Astrocyte (in vitro differentiated cells and primary cell): ENCODE measurements at regions not wholly inside any gene's neighbourhood (a gene's known extent, or its start where the extent isn't known, plus 50 kb on each side); places are given as distances from the start of the nearest gene placed in this dataset.
A peak's percentile ranks its signal among the peaks of the same experiment; 100 is the strongest.
"Not testable (repeated sequence)": the region's sequence is repeated elsewhere in the genome, so short reads cannot be mapped to it uniquely, and the experiment has no call there.

Experiments
- DNase-seq: peaks from one replicate; pipeline ENCODE4 v3.0.0-alpha.2; 2010; ENCODE audit warnings: low read depth
- FAIRE-seq: peaks from 2 replicates; lab custom pipeline; 2011; peaks lifted over from hg19 to GRCh38; lab: Jason Lieb, UNC
- H2AFZ ChIP-seq: 2 replicates; pipeline ENCODE4 v1.6.0; 2012; ENCODE audit warnings: low read depth, low read length, inconsistent platforms
- H3K27ac ChIP-seq: 2 replicates; pipeline ENCODE4 v1.5.1; 2011; ENCODE audit warnings: low read depth, low read length, inconsistent platforms
- H3K27me3 ChIP-seq: 2 replicates; pipeline ENCODE4 v1.6.0; 2011; ENCODE audit warnings: low read length, inconsistent platforms; ENCODE audit not compliant: insufficient read depth
- H3K36me3 ChIP-seq: 2 replicates; pipeline ENCODE4 v1.5.1; 2011; ENCODE audit warnings: low read length, inconsistent platforms; ENCODE audit not compliant: insufficient read depth
- H3K4me1 ChIP-seq: 2 replicates; pipeline ENCODE4 v1.5.1; 2011; ENCODE audit warnings: low read length, inconsistent platforms; ENCODE audit not compliant: insufficient read depth
- H3K4me2 ChIP-seq: 2 replicates; pipeline ENCODE4 v1.6.0; 2012; ENCODE audit warnings: low read length, inconsistent platforms
- H3K4me3 ChIP-seq: 2 replicates; pipeline ENCODE4 v1.5.1; 2011; ENCODE audit warnings: low read depth, mild to moderate bottlenecking, low read length, inconsistent platforms; ENCODE audit not compliant: insufficient read depth
- H3K79me2 ChIP-seq: 2 replicates; pipeline ENCODE4 v1.6.0; 2012; ENCODE audit warnings: mild to moderate bottlenecking, low read length, inconsistent platforms; ENCODE audit not compliant: insufficient read depth
- H3K9ac ChIP-seq: 2 replicates; pipeline ENCODE4 v1.6.0; 2012; ENCODE audit warnings: mild to moderate bottlenecking, low read length, inconsistent platforms
- H3K9me3 ChIP-seq: 2 replicates; pipeline ENCODE4 v1.5.1; 2012; ENCODE audit warnings: low read depth, mild to moderate bottlenecking, low read length, inconsistent platforms; ENCODE audit not compliant: insufficient read depth
- H4K20me1 ChIP-seq: 2 replicates; pipeline ENCODE4 v1.6.0; 2012; ENCODE audit warnings: low read length, inconsistent platforms; ENCODE audit not compliant: insufficient read depth
- H3K27ac Mint-ChIP-seq: one replicate; pipeline ENCODE4 v1.8.0; 2021; ENCODE audit warnings: mild to moderate bottlenecking, mixed read lengths; ENCODE audit not compliant: unreplicated experiment
- H3K27me3 Mint-ChIP-seq: one replicate; pipeline ENCODE4 v1.8.0; 2021; ENCODE audit warnings: low read depth, mixed read lengths; ENCODE audit not compliant: unreplicated experiment
- H3K36me3 Mint-ChIP-seq: one replicate; pipeline ENCODE4 v1.8.0; 2021; ENCODE audit warnings: low read depth, mixed read lengths; ENCODE audit not compliant: unreplicated experiment
- H3K4me1 Mint-ChIP-seq: one replicate; pipeline ENCODE4 v1.8.0; 2021; ENCODE audit warnings: low read depth, mixed read lengths; ENCODE audit not compliant: unreplicated experiment
- H3K4me3 Mint-ChIP-seq: one replicate; pipeline ENCODE4 v1.8.0; 2021; ENCODE audit warnings: mild to moderate bottlenecking, moderate library complexity, mixed read lengths; ENCODE audit not compliant: unreplicated experiment
- H3K9me3 Mint-ChIP-seq: one replicate; pipeline ENCODE4 v1.8.0; 2021; ENCODE audit warnings: mild to moderate bottlenecking, mixed read lengths; ENCODE audit not compliant: unreplicated experiment
- CTCF ChIP-seq: IDR thresholded peaks from 2 replicates; pipeline ENCODE4 v1.5.1; 2011; ENCODE audit warnings: low read depth, mild to moderate bottlenecking, inconsistent platforms, low read length, moderate library complexity; ENCODE audit not compliant: insufficient read depth
- EZH2 ChIP-seq: IDR thresholded peaks from 2 replicates; pipeline ENCODE4 v1.6.1; 2012; ENCODE audit warnings: mild to moderate bottlenecking, low read length, inconsistent platforms; ENCODE audit not compliant: insufficient read depth

- H2AFZ ChIP-seq, H3K36me3 Mint-ChIP-seq, DNase-seq, H3K4me2 ChIP-seq, H3K9ac ChIP-seq, H3K27ac ChIP-seq, H3K4me1 Mint-ChIP-seq, H3K36me3 ChIP-seq, H3K27ac Mint-ChIP-seq, H3K9me3 ChIP-seq, H3K27me3 ChIP-seq, H4K20me1 ChIP-seq, H3K4me1 ChIP-seq, H3K79me2 ChIP-seq, H3K4me3 Mint-ChIP-seq, FAIRE-seq, H3K4me3 ChIP-seq, H3K9me3 Mint-ChIP-seq: not testable (repeated sequence)
- peaks cover 11% of the 10 kb centered on the region for H3K27me3 Mint-ChIP-seq
Observed at GRCh38 chr1:112825075-112825474, 109.9 kb upstream of the PPM1J start.

- not testable (repeated sequence) for H3K4me2 ChIP-seq, H3K27ac ChIP-seq, H3K79me2 ChIP-seq, H3K9me3 Mint-ChIP-seq, H3K4me1 ChIP-seq, H3K36me3 Mint-ChIP-seq, H3K9ac ChIP-seq, H3K27ac Mint-ChIP-seq, H3K9me3 ChIP-seq, FAIRE-seq, H3K4me3 ChIP-seq, H2AFZ ChIP-seq, H4K20me1 ChIP-seq, H3K27me3 Mint-ChIP-seq, H3K27me3 ChIP-seq, H3K36me3 ChIP-seq, H3K4me3 Mint-ChIP-seq, DNase-seq
- peaks cover 12% of the 10 kb centered on the region for H3K4me1 Mint-ChIP-seq
Observed at GRCh38 chr1:112821307-112822063, 106.4 kb upstream of the PPM1J start.

- no peak for FAIRE-seq
- Histone ChIP-seq H3K27me3 (no peaks in the 10 kb centered on the region), H2AFZ (no peak overlapping the region), H3K36me3 (no peaks in the 10 kb centered on the region), H3K4me1 (peaks cover 8% of the 10 kb centered on the region), H3K4me2 (peak overlapping the region; percentile 52), H3K79me2 (no peaks in the 10 kb centered on the region), H3K9ac (peak overlapping the region; percentile 3), H3K27ac (peak overlapping the region; percentile 2), H4K20me1 (no peaks in the 10 kb centered on the region), H3K4me3 (no peak overlapping the region), H3K9me3 (no peaks in the 10 kb centered on the region)
- Mint-ChIP-seq H3K9me3 (no peaks in the 10 kb centered on the region), H3K4me3 (no peak overlapping the region), H3K27me3 (no peaks in the 10 kb centered on the region), H3K27ac (peak overlapping the region; percentile 83), H3K4me1 (peaks cover 24% of the 10 kb centered on the region), H3K36me3 (peaks cover under 1% of the 10 kb centered on the region)
- DNase-seq = peak; percentile 85
- no peak for TF ChIP-seq EZH2
- no peak for TF ChIP-seq CTCF
Observed at GRCh38 chr1:112818990-112819689, 104.0 kb upstream of the PPM1J start.
